SK-N-SH treated with all-trans-retinoic acid at 6 μM for 48 hours (cell line): ENCODE measurements at regions not wholly inside any gene's neighbourhood (a gene's known extent, or its start where the extent isn't known, plus 50 kb on each side); places are given as distances from the start of the nearest gene placed in this dataset.

Experiments used
- BACH2 ChIP-seq: fragments of 250-450 bp; sonication (Bioruptor Pico); IDR thresholded peaks from 2 replicates; pipeline ENCODE4 v1.9.0; 2021; ENCODE audit warnings: mild to moderate bottlenecking, borderline replicate concordance
- PPARA ChIP-seq: fragments of 250-450 bp; sonication (Bioruptor Pico); IDR thresholded peaks from 2 replicates; pipeline ENCODE4 v1.5.0; 2020; ENCODE audit warnings: mild to moderate bottlenecking, borderline replicate concordance
- RARB ChIP-seq: fragments of 250-450 bp; sonication (Bioruptor Pico); IDR thresholded peaks from 2 replicates; pipeline ENCODE4 v1.8.0; 2021; ENCODE audit warnings: mild to moderate bottlenecking, moderate library complexity
- ZFP3 ChIP-seq: fragments of 250-450 bp; sonication (Bioruptor Pico); IDR thresholded peaks from 2 replicates; pipeline ENCODE4 v1.5.0; 2020; ENCODE audit warnings: mild to moderate bottlenecking, moderate library complexity
- TF ChIP-seq, protein P1 (sequence below): fragments of 250-450 bp; sonication (Bioruptor Pico); IDR thresholded peaks from 2 replicates; pipeline ENCODE4 v1.5.1; 2021; ENCODE audit warnings: mild to moderate bottlenecking, moderate library complexity

GRCh38 chr18:76266236-76266991 is 228.6 kb downstream of the ZNF516 start:
- TF ChIP-seq BACH2 (no peak), RARB (no peak), PPARA (no peak), ZFP3 (CRISPR knock-in tag) (no peak)
- TF ChIP-seq, protein P1, sequence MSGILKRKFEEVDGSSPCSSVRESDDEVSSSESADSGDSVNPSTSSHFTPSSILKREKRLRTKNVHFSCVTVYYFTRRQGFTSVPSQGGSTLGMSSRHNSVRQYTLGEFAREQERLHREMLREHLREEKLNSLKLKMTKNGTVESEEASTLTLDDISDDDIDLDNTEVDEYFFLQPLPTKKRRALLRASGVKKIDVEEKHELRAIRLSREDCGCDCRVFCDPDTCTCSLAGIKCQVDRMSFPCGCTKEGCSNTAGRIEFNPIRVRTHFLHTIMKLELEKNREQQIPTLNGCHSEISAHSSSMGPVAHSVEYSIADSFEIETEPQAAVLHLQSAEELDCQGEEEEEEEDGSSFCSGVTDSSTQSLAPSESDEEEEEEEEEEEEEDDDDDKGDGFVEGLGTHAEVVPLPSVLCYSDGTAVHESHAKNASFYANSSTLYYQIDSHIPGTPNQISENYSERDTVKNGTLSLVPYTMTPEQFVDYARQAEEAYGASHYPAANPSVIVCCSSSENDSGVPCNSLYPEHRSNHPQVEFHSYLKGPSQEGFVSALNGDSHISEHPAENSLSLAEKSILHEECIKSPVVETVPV: no peak
